ENCODE measurements at regions not wholly inside any gene's neighbourhood (a gene's known extent, or its start where the extent isn't known, plus 50 kb on each side); places are given as distances from the start of the nearest gene placed in this dataset.
"Not testable (repeated sequence)": the region's sequence is repeated elsewhere in the genome, so short reads cannot be mapped to it uniquely, and the experiment has no call there.

- in situ Hi-C loops (cut with HindIII; ENCODE audit: low pct_unique_long_range_greater_than_20kb, low sequenced_read_pairs) (no loop called here), intact Hi-C loops (cut with micrococcal nuclease; ENCODE audit: unreplicated experiment) (no loop called here)
- Histone ChIP-seq H3K9me3 (ENCODE audit: control insufficient read depth, insufficient read depth, low read depth, low read length) (no peaks in the 10 kb centered on the region), H3K27ac (ENCODE audit: low read length) (no peak overlapping the region), H3K4me1 (ENCODE audit: control insufficient read depth, insufficient read depth, low read length) (no peaks in the 10 kb centered on the region), H3K27me3 (ENCODE audit: control insufficient read depth, insufficient read depth, low read length) (no peaks in the 10 kb centered on the region; the same call in 1 of the 2 replicates), H3K4me3 (ENCODE audit: low read depth in 2 of 2, low read length in 2 of 2) (no peak overlapping the region), H3K36me3 (ENCODE audit: control insufficient read depth, insufficient read depth, low read length) (no peaks in the 10 kb centered on the region)
- ATAC-seq (no peak), DNase-seq (ENCODE audit: low read depth, low spot score) (no peak)
- ChIA-PET POLR2A (no interaction called here), CTCF (no interaction called here)
- BruUV-seq (replicated peaks), result no TSS peak
- no peak for TF ChIP-seq CTCF (IDR thresholded peaks at IDR 0.05)
- no peak for TF ChIP-seq SIN3A (IDR thresholded peaks at IDR 0.05; ENCODE audit: borderline replicate concordance, insufficient read depth, low read depth, low read length)
- no peak for TF ChIP-seq POLR2AphosphoS5 (IDR thresholded peaks at IDR 0.05; ENCODE audit: low read depth, low read length)
- no peak for TF ChIP-seq TCF7L2 (IDR thresholded peaks at IDR 0.05; ENCODE audit: low read depth, low read length)
- no peak for TF ChIP-seq REST (IDR thresholded peaks at IDR 0.05; ENCODE audit: insufficient read depth in 1 of 2, low read depth in 2 of 2, low read length in 1 of 2)
Observed at GRCh38 chr6:84866715-84867114, 102.3 kb upstream of the TBX18 start.

- intact Hi-C loops (cut with micrococcal nuclease; ENCODE audit: unreplicated experiment); CTCF ChIA-PET; H3K36me3 ChIP-seq (ENCODE audit: control insufficient read depth, insufficient read depth, low read length); H3K4me1 ChIP-seq (ENCODE audit: control insufficient read depth, insufficient read depth, low read length); ATAC-seq; H3K4me3 ChIP-seq (ENCODE audit: low read depth in 2 of 2, low read length in 2 of 2); DNase-seq (ENCODE audit: low read depth, low spot score); BruUV-seq (replicated peaks); POLR2A ChIA-PET; in situ Hi-C loops (cut with HindIII; ENCODE audit: low pct_unique_long_range_greater_than_20kb, low sequenced_read_pairs); H3K27me3 ChIP-seq (ENCODE audit: control insufficient read depth, insufficient read depth, low read length); H3K9me3 ChIP-seq (ENCODE audit: control insufficient read depth, insufficient read depth, low read depth, low read length); H3K27ac ChIP-seq (ENCODE audit: low read length): not testable (repeated sequence)
Observed at GRCh38 chr6:84865372-84865771, 101.0 kb upstream of the TBX18 start.

DNA sequence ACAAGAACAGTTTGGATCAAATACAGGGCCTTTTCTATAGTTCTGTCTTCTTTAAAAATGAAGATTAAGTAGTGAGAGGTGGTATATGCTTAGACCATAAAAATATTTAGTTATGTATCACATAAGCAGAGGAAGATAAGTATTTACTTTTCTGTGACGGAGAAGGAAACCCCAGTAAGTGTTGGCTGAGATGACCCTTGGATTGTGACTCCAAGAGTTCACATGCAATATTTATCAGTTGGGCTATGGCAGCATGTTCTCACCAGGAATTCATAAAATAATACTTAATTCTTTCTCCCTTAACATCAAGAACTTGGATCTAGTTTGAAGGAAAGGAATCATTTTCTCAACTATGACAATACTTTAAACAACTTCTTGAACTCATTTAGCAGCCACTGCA is 98.4 kb upstream of the TBX18 start:
- DNase-seq (ENCODE audit: low read depth, low spot score) (no peak), ATAC-seq (no peak)
- intact Hi-C loops (cut with micrococcal nuclease; ENCODE audit: unreplicated experiment) (no loop called here), in situ Hi-C loops (cut with HindIII; ENCODE audit: low pct_unique_long_range_greater_than_20kb, low sequenced_read_pairs) (no loop called here)
- no TSS peak for BruUV-seq (replicated peaks)
- ChIA-PET POLR2A (no interaction called here), CTCF (no interaction called here)
- Histone ChIP-seq H3K4me1 (ENCODE audit: control insufficient read depth, insufficient read depth, low read length) (no peaks in the 10 kb centered on the region), H3K36me3 (ENCODE audit: control insufficient read depth, insufficient read depth, low read length) (no peaks in the 10 kb centered on the region), H3K9me3 (ENCODE audit: control insufficient read depth, insufficient read depth, low read depth, low read length) (no peaks in the 10 kb centered on the region), H3K27me3 (ENCODE audit: control insufficient read depth, insufficient read depth, low read length) (no peaks in the 10 kb centered on the region), H3K27ac (ENCODE audit: low read length) (no peak overlapping the region), H3K4me3 (ENCODE audit: low read depth in 2 of 2, low read length in 2 of 2) (no peak overlapping the region)
- no peak for TF ChIP-seq CTCF (IDR thresholded peaks at IDR 0.05)
- no peak for TF ChIP-seq SIN3A (IDR thresholded peaks at IDR 0.05; ENCODE audit: borderline replicate concordance, insufficient read depth, low read depth, low read length)
- no peak for TF ChIP-seq REST (IDR thresholded peaks at IDR 0.05; ENCODE audit: insufficient read depth in 1 of 2, low read depth in 2 of 2, low read length in 1 of 2)
- no peak for TF ChIP-seq POLR2AphosphoS5 (IDR thresholded peaks at IDR 0.05; ENCODE audit: low read depth, low read length)
- TF ChIP-seq TCF7L2 (IDR thresholded peaks at IDR 0.05; ENCODE audit: low read depth, low read length), result no peak
